WTC11 (cell line): ENCODE measurements at regions not wholly inside any gene's neighbourhood (a gene's known extent, or its start where the extent isn't known, plus 50 kb on each side); places are given as distances from the start of the nearest gene placed in this dataset.

Source experiments
- ATAC-seq: fragments of 200-7000 bp; cut with Tn5 transposase; 2 replicates; pipeline ENCODE4 v1.10.0; 2021; ENCODE audit warnings: mild to moderate bottlenecking, moderate library complexity
- CTCF ChIA-PET: fragments of 300-600 bp; sonication (Branson Sonifier 250); formaldehyde crosslinking; loops from one replicate; lab custom pipeline; 2021; ENCODE audit warnings: antibody characterized with exemption; lab: Charles Lee
- POLR2A ChIA-PET: fragments of 350-600 bp; sonication (Branson Sonifier 250); formaldehyde crosslinking; loops from one replicate; lab custom pipeline; 2021; ENCODE audit warnings: antibody characterized with exemption; lab: Charles Lee
- DNase-seq: peaks from one replicate; pipeline ENCODE4 v3.0.0; 2021; ENCODE audit warnings: low spot score
- H3K27ac Mint-ChIP-seq: 2 replicates; pipeline ENCODE4 v1.8.0; 2021; ENCODE audit warnings: mixed read lengths
- H3K27me3 Mint-ChIP-seq: 2 replicates; pipeline ENCODE4 v1.8.0; 2021; ENCODE audit warnings: low read depth, mild to moderate bottlenecking, moderate library complexity, mixed read lengths
- H3K36me3 Mint-ChIP-seq: 2 replicates; pipeline ENCODE4 v1.8.0; 2021; ENCODE audit warnings: mixed read lengths
- H3K4me1 Mint-ChIP-seq: 2 replicates; pipeline ENCODE4 v1.8.0; 2022; ENCODE audit warnings: mixed read lengths
- H3K4me3 Mint-ChIP-seq: 2 replicates; pipeline ENCODE4 v1.8.0; 2021; ENCODE audit warnings: mild to moderate bottlenecking, moderate library complexity, mixed read lengths
- H3K9me3 Mint-ChIP-seq: 2 replicates; pipeline ENCODE4 v1.8.0; 2021; ENCODE audit warnings: mixed read lengths
- ATF1 ChIP-seq: sonication (generic); formaldehyde crosslinking; IDR thresholded peaks from 2 replicates; pipeline ENCODE4 v1.8.1; 2023; ENCODE audit warnings: mild to moderate bottlenecking, moderate library complexity, missing genetic modification reagents
- ATF2 ChIP-seq: sonication (generic); formaldehyde crosslinking; IDR thresholded peaks from 2 replicates; pipeline ENCODE4 v1.8.1; 2022; ENCODE audit warnings: low read depth, missing genetic modification reagents, borderline replicate concordance
- CBFB ChIP-seq: sonication (generic); formaldehyde crosslinking; IDR thresholded peaks from 2 replicates; pipeline ENCODE4 v1.8.1; 2022; ENCODE audit warnings: mild to moderate bottlenecking, low read depth, missing genetic modification reagents
- ESRRA ChIP-seq: sonication (generic); formaldehyde crosslinking; IDR thresholded peaks from 2 replicates; pipeline ENCODE4 v1.8.1; 2022; ENCODE audit warnings: mild to moderate bottlenecking, missing genetic modification reagents, borderline replicate concordance
- ETV6 ChIP-seq: sonication (generic); formaldehyde crosslinking; IDR thresholded peaks from 2 replicates; pipeline ENCODE4 v1.8.1; 2022; ENCODE audit warnings: mild to moderate bottlenecking, missing genetic modification reagents
- GABPB1 ChIP-seq: sonication (generic); formaldehyde crosslinking; IDR thresholded peaks from 2 replicates; pipeline ENCODE4 v1.8.1; 2023; ENCODE audit warnings: mild to moderate bottlenecking, missing genetic modification reagents
- GRHL2 ChIP-seq: fragments of 250-450 bp; sonication (Bioruptor Pico); IDR thresholded peaks from 2 replicates; pipeline ENCODE4 v1.8.0; 2022; ENCODE audit warnings: mild to moderate bottlenecking, moderate library complexity; ENCODE audit not compliant: insufficient replicate concordance, severe bottlenecking
- GTF2I ChIP-seq: fragments of 250-450 bp; sonication (Bioruptor Pico); conservative IDR thresholded peaks from 2 replicates; pipeline ENCODE4 v1.4.0; 2021; ENCODE audit warnings: mild to moderate bottlenecking
- IRF1 ChIP-seq: sonication (generic); formaldehyde crosslinking; IDR thresholded peaks from 2 replicates; pipeline ENCODE4 v1.8.0; 2023; ENCODE audit warnings: missing genetic modification reagents
- MXD4 ChIP-seq: fragments of 250-450 bp; sonication (Bioruptor Pico); IDR thresholded peaks from 2 replicates; pipeline ENCODE4 v1.8.0; 2021; ENCODE audit warnings: mild to moderate bottlenecking, moderate library complexity, borderline replicate concordance
- PRRX2 ChIP-seq: fragments of 250-450 bp; sonication (Bioruptor Pico); IDR thresholded peaks from 2 replicates; pipeline ENCODE4 v1.8.0; 2021; ENCODE audit warnings: mild to moderate bottlenecking
- RELA ChIP-seq: sonication (generic); formaldehyde crosslinking; IDR thresholded peaks from 2 replicates; pipeline ENCODE4 v1.8.1; 2022; ENCODE audit warnings: missing genetic modification reagents, mild to moderate bottlenecking, borderline replicate concordance
- TEAD1 ChIP-seq: sonication (generic); formaldehyde crosslinking; IDR thresholded peaks from 2 replicates; pipeline ENCODE4 v1.8.0; 2022; ENCODE audit warnings: mild to moderate bottlenecking, missing genetic modification reagents
- ZMAT4 ChIP-seq: fragments of 250-450 bp; sonication (Bioruptor Pico); IDR thresholded peaks from 2 replicates; pipeline ENCODE4 v1.9.0; 2021; ENCODE audit warnings: mild to moderate bottlenecking
- ZNF121 ChIP-seq: sonication (generic); formaldehyde crosslinking; IDR thresholded peaks from 2 replicates; pipeline ENCODE4 v1.8.0; 2023; ENCODE audit warnings: missing genetic modification reagents
- ZNF232 ChIP-seq: sonication (generic); formaldehyde crosslinking; IDR thresholded peaks from 2 replicates; pipeline ENCODE4 v1.8.0; 2022; ENCODE audit warnings: mild to moderate bottlenecking, missing genetic modification reagents
- ZNF423 ChIP-seq: fragments of 250-450 bp; sonication (Bioruptor Pico); IDR thresholded peaks from 2 replicates; pipeline ENCODE4 v2.1.2; 2022; ENCODE audit warnings: mild to moderate bottlenecking, moderate library complexity
- ZNF512 ChIP-seq: sonication (generic); formaldehyde crosslinking; IDR thresholded peaks from 2 replicates; pipeline ENCODE4 v1.8.1; 2022; ENCODE audit warnings: missing genetic modification reagents, borderline replicate concordance
- ZNF532 ChIP-seq: fragments of 250-450 bp; sonication (Bioruptor Pico); IDR thresholded peaks from 2 replicates; pipeline ENCODE4 v1.9.0; 2021; ENCODE audit warnings: mild to moderate bottlenecking, borderline replicate concordance
- TF ChIP-seq, protein P1 (sequence below): sonication (generic); formaldehyde crosslinking; IDR thresholded peaks from 2 replicates; pipeline ENCODE4 v1.8.1; 2023; ENCODE audit warnings: mild to moderate bottlenecking, moderate library complexity, missing genetic modification reagents
- TF ChIP-seq, protein P2 (sequence below): sonication (generic); formaldehyde crosslinking; IDR thresholded peaks from 2 replicates; pipeline ENCODE4 v1.8.0; 2022; ENCODE audit warnings: mild to moderate bottlenecking, missing genetic modification reagents
- TF ChIP-seq, protein P3 (sequence below): sonication (generic); formaldehyde crosslinking; IDR thresholded peaks from 2 replicates; pipeline ENCODE4 v1.8.0; 2022; ENCODE audit warnings: mild to moderate bottlenecking, missing genetic modification reagents

DNA sequence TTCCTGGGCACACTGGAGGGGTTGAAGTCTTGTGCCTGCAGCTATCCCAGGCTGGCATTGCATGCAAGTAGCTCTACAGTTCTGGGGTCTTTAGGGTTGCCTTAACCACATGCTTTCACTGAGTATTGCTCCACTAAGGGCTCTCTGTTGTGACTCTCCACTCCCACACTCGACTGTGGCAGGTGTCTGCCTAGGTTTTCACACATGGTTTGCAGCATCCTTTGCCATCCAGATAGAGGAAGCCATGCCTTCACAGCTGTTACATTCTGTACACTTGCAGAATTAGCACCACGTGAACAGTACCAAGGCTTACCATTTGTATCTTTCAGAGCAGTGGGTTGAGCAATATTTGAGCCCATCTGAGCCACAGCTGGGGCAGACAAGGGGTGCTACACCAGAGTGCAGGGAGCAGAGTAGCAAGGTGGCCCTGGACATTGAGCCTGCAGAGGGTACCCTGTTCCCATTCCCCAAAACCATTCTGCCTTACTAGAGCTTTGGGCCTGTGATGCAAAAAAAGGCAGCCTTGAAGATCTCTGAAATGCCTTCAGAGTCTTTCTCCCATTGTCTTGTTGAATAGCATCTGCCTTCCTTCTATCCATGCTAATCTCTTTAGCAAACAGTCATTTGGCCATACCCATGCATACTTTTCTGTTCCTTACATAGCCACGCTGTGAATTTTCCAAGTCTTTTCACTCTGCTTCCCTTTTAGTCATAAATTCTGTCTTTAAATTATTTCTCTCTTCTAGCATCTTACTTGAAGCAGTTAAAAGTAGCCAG is 95.2 kb upstream of the PLCL2 start:
- no peak for DNase-seq
- TF ChIP-seq ZNF512 (CRISPR knock-in tag) (no peak), GTF2I (CRISPR knock-in tag) (no peak), ZMAT4 (no peak), ZNF423 (CRISPR knock-in tag) (0 out of 2 replicates have a peak, but pooled peaks have one; percentile 26), TEAD1 (CRISPR knock-in tag) (peak; percentile 65), ATF2 (CRISPR knock-in tag) (no peak), ZNF121 (CRISPR knock-in tag) (no peak), IRF1 (CRISPR knock-in tag) (no peak), PRRX2 (CRISPR knock-in tag) (no peak), ESRRA (CRISPR knock-in tag) (no peak), GABPB1 (CRISPR knock-in tag) (no peak), ETV6 (0 out of 2 replicates have a peak, but pooled peaks have one; percentile 27), ZNF532 (CRISPR knock-in tag) (peak; percentile 54; the same call in 1 of the 2 replicates), ZNF232 (CRISPR knock-in tag) (no peak), ATF1 (CRISPR knock-in tag) (no peak), CBFB (CRISPR knock-in tag) (no peak), MXD4 (CRISPR knock-in tag) (no peak), RELA (no peak), GRHL2 (no peak)
- TF ChIP-seq, protein P1, sequence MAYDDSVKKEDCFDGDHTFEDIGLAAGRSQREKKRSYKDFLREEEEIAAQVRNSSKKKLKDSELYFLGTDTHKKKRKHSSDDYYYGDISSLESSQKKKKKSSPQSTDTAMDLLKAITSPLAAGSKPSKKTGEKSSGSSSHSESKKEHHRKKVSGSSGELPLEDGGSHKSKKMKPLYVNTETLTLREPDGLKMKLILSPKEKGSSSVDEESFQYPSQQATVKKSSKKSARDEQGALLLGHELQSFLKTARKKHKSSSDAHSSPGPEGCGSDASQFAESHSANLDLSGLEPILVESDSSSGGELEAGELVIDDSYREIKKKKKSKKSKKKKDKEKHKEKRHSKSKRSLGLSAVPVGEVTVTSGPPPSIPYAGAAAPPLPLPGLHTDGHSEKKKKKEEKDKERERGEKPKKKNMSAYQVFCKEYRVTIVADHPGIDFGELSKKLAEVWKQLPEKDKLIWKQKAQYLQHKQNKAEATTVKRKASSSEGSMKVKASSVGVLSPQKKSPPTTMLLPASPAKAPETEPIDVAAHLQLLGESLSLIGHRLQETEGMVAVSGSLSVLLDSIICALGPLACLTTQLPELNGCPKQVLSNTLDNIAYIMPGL: no peak
- TF ChIP-seq, protein P2, sequence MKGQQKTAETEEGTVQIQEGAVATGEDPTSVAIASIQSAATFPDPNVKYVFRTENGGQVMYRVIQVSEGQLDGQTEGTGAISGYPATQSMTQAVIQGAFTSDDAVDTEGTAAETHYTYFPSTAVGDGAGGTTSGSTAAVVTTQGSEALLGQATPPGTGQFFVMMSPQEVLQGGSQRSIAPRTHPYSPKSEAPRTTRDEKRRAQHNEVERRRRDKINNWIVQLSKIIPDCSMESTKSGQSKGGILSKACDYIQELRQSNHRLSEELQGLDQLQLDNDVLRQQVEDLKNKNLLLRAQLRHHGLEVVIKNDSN (CRISPR knock-in tag): no peak
- TF ChIP-seq, protein P3, sequence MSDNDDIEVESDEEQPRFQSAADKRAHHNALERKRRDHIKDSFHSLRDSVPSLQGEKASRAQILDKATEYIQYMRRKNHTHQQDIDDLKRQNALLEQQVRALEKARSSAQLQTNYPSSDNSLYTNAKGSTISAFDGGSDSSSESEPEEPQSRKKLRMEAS: 0 out of 2 replicates have a peak, but pooled peaks have one; percentile 31
- TF ChIP-seq, all 79 proteins: peak for 5
- H3K4me1 Mint-ChIP-seq: peaks cover 57% of the 10 kb centered on the region
- ChIA-PET POLR2A (no interaction called here), CTCF (interaction anchor here (0.6 to 1.7 kb wide), 3 partner anchors 39 to 96 kb away, joined by 3 to 6 read pairs (median 5); no protein-coding TSS in a partner anchor)
- no peak overlapping the region for H3K4me3 Mint-ChIP-seq
- peaks cover 4% of the 10 kb centered on the region for H3K27me3 Mint-ChIP-seq
- H3K27ac Mint-ChIP-seq: peak overlapping the region; percentile 40
- peak; percentile 86 for ATAC-seq
- peaks cover 37% of the 10 kb centered on the region for H3K9me3 Mint-ChIP-seq
- peaks cover 26% of the 10 kb centered on the region for H3K36me3 Mint-ChIP-seq
